Esophagus muscularis mucosa (tissue), 4 donors: ENCODE measurements at regions not wholly inside any gene's neighbourhood (a gene's known extent, or its start where the extent isn't known, plus 50 kb on each side); places are given as distances from the start of the nearest gene placed in this dataset.

Source experiments
- DNase-seq: peaks from one replicate; pipeline ENCODE4 v3.0.0-alpha.2; 2017; ENCODE audit errors: extremely low spot score
- H3K27ac ChIP-seq, 4 donors: fragments of 200-600 bp; sonication (generic); replicated peaks in 1 of 4; 1 replicate in 3 of 4; 2 replicates in 1 of 4; pipeline ENCODE4 v1.5.1; 2016 to 2019; ENCODE audit warnings: mild to moderate bottlenecking in 1 of 4
- H3K27me3 ChIP-seq, 4 donors: fragments of 200-600 bp; sonication (generic); one replicate each; pipeline versions ENCODE4 v1.5.1 to v1.6.0; 2016 to 2019
- H3K36me3 ChIP-seq, 4 donors: fragments of 200-600 bp; sonication (generic); one replicate each; pipeline ENCODE4 v1.5.1; 2016 to 2019
- H3K4me1 ChIP-seq, 4 donors: fragments of 200-600 bp; sonication (generic); one replicate each; pipeline ENCODE4 v1.5.1; 2016 to 2019
- H3K4me3 ChIP-seq, 4 donors: fragments of 200-600 bp; sonication (generic); 1 replicate in 2 of 4; 2 replicates in 2 of 4; pipeline ENCODE4 v1.5.1; 2016 to 2019; ENCODE audit warnings: mild to moderate bottlenecking in 4 of 4, moderate library complexity in 1 of 4
- H3K9me3 ChIP-seq, 4 donors: fragments of 200-600 bp; sonication (generic); 1 replicate in 3 of 4; 2 replicates in 1 of 4; pipeline ENCODE4 v1.5.1; 2016 to 2019
- EP300 ChIP-seq: sonication (generic); formaldehyde crosslinking; IDR thresholded peaks from one replicate; pipeline ENCODE4 v1.6.1; 2017; ENCODE audit warnings: antibody characterized with exemption
- POLR2A ChIP-seq: fragments of 450-650 bp; IDR thresholded peaks from one replicate; pipeline ENCODE4 v1.6.1; 2017; ENCODE audit warnings: antibody characterized with exemption, moderate library complexity, mild to moderate bottlenecking, low read depth
- POLR2AphosphoS5 ChIP-seq, 2 donors: sonication (generic); formaldehyde crosslinking; IDR thresholded peaks; one replicate each; pipeline ENCODE4 v1.6.1; 2017; ENCODE audit warnings: antibody characterized with exemption in 2 of 2
- whole genome bisulfite sequencing: methylation state at CpG from one replicate; pipeline ENCODE4 v1.1.5; 2018; 5-methylcytosine and 5-hydroxymethylcytosine counted together
- intact Hi-C: fragments of 100-400 bp; cut with DNase I; formaldehyde crosslinking; loops from one replicate; pipeline ENCODE4 v1.15.1; 2023
- TF ChIP-seq, protein P1 (sequence below), 3 experiments: fragments of 200-600 bp in 2 of 3; fragments of 450-650 bp in 1 of 3; sonication (generic) in 2 of 3; IDR thresholded peaks; one replicate each; pipeline ENCODE4 v1.5.1; 2017 to 2019; ENCODE audit warnings: antibody characterized with exemption in 3 of 3, mild to moderate bottlenecking in 2 of 3, moderate library complexity in 1 of 3

DNA sequence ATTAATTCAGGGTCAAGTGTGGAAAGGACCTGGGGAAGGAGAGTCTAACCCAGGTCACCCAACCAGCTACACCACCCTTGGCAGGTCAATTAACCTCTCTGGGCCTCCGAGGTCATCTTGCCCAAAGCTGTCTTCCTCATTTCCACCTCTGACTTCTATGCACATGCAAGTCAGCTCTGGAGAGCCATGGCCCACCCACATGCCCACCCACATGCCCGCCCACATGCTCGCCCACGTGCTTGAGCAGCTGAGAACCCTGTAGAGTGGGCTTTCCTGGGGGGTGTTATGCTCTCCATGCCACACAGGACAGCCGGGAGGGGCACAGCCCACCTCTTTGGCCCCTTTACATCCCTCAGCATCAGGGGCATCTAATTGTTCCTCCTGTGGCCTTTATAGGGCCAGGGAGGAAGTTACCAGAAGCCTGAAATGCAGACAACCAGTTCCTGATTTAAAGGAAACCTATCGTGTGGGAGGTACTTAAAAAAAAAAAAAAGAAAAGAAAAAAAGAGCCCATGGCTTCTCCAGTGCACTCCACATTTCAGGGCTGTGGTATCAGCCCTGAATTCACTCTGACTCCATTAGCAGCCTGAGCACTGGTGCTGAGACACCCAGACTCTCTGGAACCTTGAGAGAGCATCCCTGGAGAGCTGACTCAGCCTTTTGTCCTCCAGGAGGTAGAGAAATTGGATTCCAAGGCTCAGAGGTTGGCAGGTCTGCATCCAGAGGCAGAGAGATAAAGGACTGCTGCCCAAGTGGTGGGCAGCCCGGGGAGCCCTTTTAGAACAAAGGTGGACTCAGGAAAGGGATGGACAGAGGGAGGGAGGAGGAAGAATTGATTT is 176.2 kb upstream of the ZMIZ1 start:
- Histone ChIP-seq H3K27me3 (no peaks in the 10 kb centered on the region), H3K9me3 (no peaks in the 10 kb centered on the region), H3K4me3 (no peak overlapping the region), H3K27ac (no peak overlapping the region), H3K4me1 (no peaks in the 10 kb centered on the region), H3K36me3 (no peaks in the 10 kb centered on the region)
- intact Hi-C loops, result no loop called here
- TF ChIP-seq POLR2AphosphoS5 (IDR thresholded peaks at IDR 0.05), result no peak
- TF ChIP-seq, protein P1, sequence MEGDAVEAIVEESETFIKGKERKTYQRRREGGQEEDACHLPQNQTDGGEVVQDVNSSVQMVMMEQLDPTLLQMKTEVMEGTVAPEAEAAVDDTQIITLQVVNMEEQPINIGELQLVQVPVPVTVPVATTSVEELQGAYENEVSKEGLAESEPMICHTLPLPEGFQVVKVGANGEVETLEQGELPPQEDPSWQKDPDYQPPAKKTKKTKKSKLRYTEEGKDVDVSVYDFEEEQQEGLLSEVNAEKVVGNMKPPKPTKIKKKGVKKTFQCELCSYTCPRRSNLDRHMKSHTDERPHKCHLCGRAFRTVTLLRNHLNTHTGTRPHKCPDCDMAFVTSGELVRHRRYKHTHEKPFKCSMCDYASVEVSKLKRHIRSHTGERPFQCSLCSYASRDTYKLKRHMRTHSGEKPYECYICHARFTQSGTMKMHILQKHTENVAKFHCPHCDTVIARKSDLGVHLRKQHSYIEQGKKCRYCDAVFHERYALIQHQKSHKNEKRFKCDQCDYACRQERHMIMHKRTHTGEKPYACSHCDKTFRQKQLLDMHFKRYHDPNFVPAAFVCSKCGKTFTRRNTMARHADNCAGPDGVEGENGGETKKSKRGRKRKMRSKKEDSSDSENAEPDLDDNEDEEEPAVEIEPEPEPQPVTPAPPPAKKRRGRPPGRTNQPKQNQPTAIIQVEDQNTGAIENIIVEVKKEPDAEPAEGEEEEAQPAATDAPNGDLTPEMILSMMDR (IDR thresholded peaks at IDR 0.05), result no peak
- no peak for TF ChIP-seq EP300
- TF ChIP-seq POLR2A, result no peak
- DNase-seq, result no peak
- WGBS, result 84% methylated on average over 7 of the region's 7 CpGs

DNA sequence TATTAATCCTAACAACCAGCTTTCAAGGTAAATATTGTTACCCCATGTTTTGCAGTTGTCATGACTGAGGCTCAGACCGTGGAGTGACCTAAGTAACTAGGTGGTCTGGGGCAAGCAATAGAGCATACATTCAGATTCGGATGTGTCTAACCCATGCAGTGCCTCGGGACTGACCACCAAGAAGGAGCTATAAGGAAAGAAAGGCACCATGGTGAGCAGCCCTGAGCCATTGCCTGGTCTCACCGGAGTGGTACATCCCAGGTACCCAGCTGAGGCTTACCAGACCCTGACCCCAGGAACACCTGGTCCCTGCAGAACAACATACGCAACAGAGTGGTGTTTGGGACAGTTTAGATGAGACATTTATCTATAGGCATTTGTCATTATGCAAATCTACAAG is 175.5 kb upstream of the ZMIZ1 start:
- H3K4me1 ChIP-seq, result no peaks in the 10 kb centered on the region
- TF ChIP-seq, protein P1 (IDR thresholded peaks at IDR 0.05), result no peak
- TF ChIP-seq EP300 (no peak), POLR2AphosphoS5 (IDR thresholded peaks at IDR 0.05) (no peak), POLR2A (no peak)
- intact Hi-C loops, result no loop called here
- 66% methylated on average over 4 of the region's 5 CpGs for WGBS
- H3K27ac ChIP-seq, result no peak overlapping the region
- no peaks in the 10 kb centered on the region for H3K27me3 ChIP-seq
- H3K36me3 ChIP-seq, result no peaks in the 10 kb centered on the region
- DNase-seq, result peak; percentile 72
- H3K9me3 ChIP-seq, result no peaks in the 10 kb centered on the region
- no peak overlapping the region for H3K4me3 ChIP-seq

DNA sequence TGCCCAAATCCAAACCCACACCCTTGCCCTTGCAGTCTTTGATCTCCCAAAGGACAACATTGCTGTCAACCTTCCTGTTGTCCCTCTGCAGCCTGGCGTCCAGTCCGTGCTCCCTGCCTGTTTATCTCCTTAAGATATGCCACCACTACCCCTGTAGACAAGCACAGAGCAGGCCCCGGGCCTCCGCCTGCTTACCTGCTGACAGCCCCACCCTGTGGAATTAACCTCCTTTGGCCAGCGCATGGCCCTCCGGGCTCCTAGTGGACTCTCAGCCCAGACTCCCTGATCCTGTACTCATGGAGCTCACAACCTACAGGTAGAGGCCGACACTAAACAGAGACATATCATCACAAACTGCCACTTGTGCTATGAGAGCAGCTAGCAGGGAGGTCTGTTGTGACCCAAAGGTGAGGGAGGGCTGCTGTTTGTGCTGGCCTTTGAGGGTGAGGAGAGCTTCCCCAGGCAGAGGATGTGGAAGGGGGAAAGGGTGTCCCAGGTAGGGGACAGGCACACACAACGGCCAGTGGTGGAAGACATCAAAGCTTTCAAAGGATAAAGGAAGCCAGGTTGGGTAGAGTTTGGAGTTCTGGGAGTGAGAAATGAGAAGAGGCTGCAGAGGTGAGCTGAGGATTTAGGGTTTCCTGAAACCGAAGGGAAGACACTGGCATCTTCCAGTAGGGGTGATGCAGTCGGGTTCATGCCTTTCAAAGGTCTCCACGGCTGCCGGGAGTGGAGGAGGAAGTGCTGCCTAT is 174.5 kb upstream of the ZMIZ1 start:
- H3K4me3 ChIP-seq, result no peak overlapping the region
- no peaks in the 10 kb centered on the region for H3K4me1 ChIP-seq
- peak; percentile 90 for DNase-seq
- H3K36me3 ChIP-seq, result no peaks in the 10 kb centered on the region
- TF ChIP-seq, protein P1 (IDR thresholded peaks at IDR 0.05), result no peak
- TF ChIP-seq POLR2AphosphoS5 (IDR thresholded peaks at IDR 0.05), result no peak
- H3K27me3 ChIP-seq, result no peaks in the 10 kb centered on the region
- WGBS, result 94% methylated on average over 11 of the region's 12 CpGs
- intact Hi-C loops, result no loop called here
- no peak overlapping the region for H3K27ac ChIP-seq
- no peaks in the 10 kb centered on the region for H3K9me3 ChIP-seq

DNA sequence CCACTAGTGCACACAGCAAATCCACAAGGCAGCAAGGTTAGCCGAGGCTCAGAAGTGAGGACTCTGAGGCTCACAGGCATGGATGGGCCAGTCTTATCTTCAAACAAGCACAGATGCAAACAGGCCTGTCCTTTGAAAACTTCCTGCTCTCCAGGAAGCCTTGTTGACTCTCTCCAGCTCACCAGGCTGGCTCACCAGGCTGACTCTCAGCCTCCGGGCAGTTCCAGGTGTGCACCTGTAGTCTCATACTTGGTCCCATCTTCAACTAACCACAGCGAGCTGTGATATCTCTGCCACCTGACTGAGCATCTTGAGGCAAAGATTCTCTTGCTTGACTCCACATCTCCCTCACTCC is 173.9 kb upstream of the ZMIZ1 start:
- no peaks in the 10 kb centered on the region for H3K36me3 ChIP-seq
- DNase-seq, result peak; percentile 53
- intact Hi-C loops, result no loop called here
- WGBS, result 100% methylated on average over 1 of the region's 3 CpGs
- no peaks in the 10 kb centered on the region for H3K27me3 ChIP-seq
- H3K27ac ChIP-seq, result no peak overlapping the region
- TF ChIP-seq POLR2A, result no peak
- TF ChIP-seq EP300, result no peak
- TF ChIP-seq, protein P1 (IDR thresholded peaks at IDR 0.05), result no peak
- TF ChIP-seq POLR2AphosphoS5 (IDR thresholded peaks at IDR 0.05), result no peak
- peaks cover 0 to 4% (median 0%) of the 10 kb centered on the region in 4 donors for H3K4me1 ChIP-seq
- no peak overlapping the region for H3K4me3 ChIP-seq
- H3K9me3 ChIP-seq, result no peaks in the 10 kb centered on the region
